GM21526 (cell line): ENCODE measurements at regions not wholly inside any gene's neighbourhood (a gene's known extent, or its start where the extent isn't known, plus 50 kb on each side); places are given as distances from the start of the nearest gene placed in this dataset.
"Not testable (repeated sequence)": the region's sequence is repeated elsewhere in the genome, so short reads cannot be mapped to it uniquely, and the experiment has no call there.

Experiments
- ATAC-seq: cut with Tn5 transposase; IDR thresholded peaks from one replicate; pipeline ENCODE4 v1.9.1; 2021; ENCODE audit warnings: moderate library complexity; ENCODE audit not compliant: unreplicated experiment, low FRiP score

- no peak for ATAC-seq
Observed at GRCh38 chr3:24545887-24546286, 51.2 kb upstream of the THRB start.

- no peak for ATAC-seq
Observed at GRCh38 chr3:24548278-24548677, 53.6 kb upstream of the THRB start.

- no peak for ATAC-seq
Observed at GRCh38 chr3:24550588-24550987, 55.9 kb upstream of the THRB start.

GRCh38 chr3:24551626-24552025 is 57.0 kb upstream of the THRB start:
- no peak for ATAC-seq

- no peak for ATAC-seq
Observed at GRCh38 chr3:24562895-24563294, 68.2 kb upstream of the THRB start.

- no peak for ATAC-seq
Observed at GRCh38 chr3:24565053-24565452, 70.4 kb upstream of the THRB start.

GRCh38 chr3:24565656-24566055 is 71.0 kb upstream of the THRB start:
- no peak for ATAC-seq

- no peak for ATAC-seq
Observed at GRCh38 chr3:24566927-24567326, 72.3 kb upstream of the THRB start.

GRCh38 chr3:24572409-24572808 is 77.8 kb upstream of the THRB start:
- ATAC-seq, result not testable (repeated sequence)

GRCh38 chr3:24573576-24573975 is 78.9 kb upstream of the THRB start:
- ATAC-seq, result no peak

GRCh38 chr3:24578324-24578723 is 83.7 kb upstream of the THRB start:
- ATAC-seq, result no peak

- no peak for ATAC-seq
Observed at GRCh38 chr3:24578951-24579421, 84.3 kb upstream of the THRB start.

GRCh38 chr3:24582431-24583403 is 88.1 kb upstream of the THRB start:
- no peak for ATAC-seq

GRCh38 chr3:24586920-24587319 is 92.3 kb upstream of the THRB start:
- no peak for ATAC-seq

GRCh38 chr3:24588629-24589512 is 94.2 kb upstream of the THRB start:
- no peak for ATAC-seq

GRCh38 chr3:24589513-24589851 is 94.8 kb upstream of the THRB start:
- no peak for ATAC-seq

- ATAC-seq, result no peak
Observed at GRCh38 chr3:24589931-24590880, 95.6 kb upstream of the THRB start.

- ATAC-seq, result no peak
Observed at GRCh38 chr3:24591191-24591590, 96.5 kb upstream of the THRB start.

GRCh38 chr3:24591661-24592555 is 97.3 kb upstream of the THRB start:
- ATAC-seq, result no peak
